ENCODE measurements at regions not wholly inside any gene's neighbourhood (a gene's known extent, or its start where the extent isn't known, plus 50 kb on each side); places are given as distances from the start of the nearest gene placed in this dataset.

GRCh38 chr5:84437673-84438315, 53.1 kb upstream of the EDIL3 start:
- TF ChIP-seq CTCF (IDR thresholded peaks at IDR 0.05) (no peak), POLR2A (IDR thresholded peaks at IDR 0.05) (no peak)

All from heart left ventricle (tissue), 13 donors.